ENCODE measurements at regions not wholly inside any gene's neighbourhood (a gene's known extent, or its start where the extent isn't known, plus 50 kb on each side); places are given as distances from the start of the nearest gene placed in this dataset.
"Not testable (repeated sequence)": the region's sequence is repeated elsewhere in the genome, so short reads cannot be mapped to it uniquely, and the experiment has no call there.

GRCh38 chr2:44087036-44087713 is 81.5 kb upstream of the PPM1B start:
- DNase-seq, result peak; percentile 68

- no peak for DNase-seq
These were observed 81.0 kb upstream of the PPM1B start for GRCh38 chr2:44087714-44088092.

GRCh38 chr2:44092519-44092918 is 76.2 kb upstream of the PPM1B start:
- DNase-seq, result not testable (repeated sequence)

- DNase-seq, result no peak
These were observed 74.7 kb upstream of the PPM1B start for GRCh38 chr2:44093970-44094369.

GRCh38 chr2:44097322-44097907 is 71.3 kb upstream of the PPM1B start:
- no peak for DNase-seq

GRCh38 chr2:44098050-44098449 is 70.6 kb upstream of the PPM1B start:
- no peak for DNase-seq

- DNase-seq, result no peak
These were observed 69.8 kb upstream of the PPM1B start for GRCh38 chr2:44098891-44099290.

GRCh38 chr2:44100351-44100750 is 68.3 kb upstream of the PPM1B start:
- DNase-seq, result no peak

GRCh38 chr2:44101246-44101645 is 67.4 kb upstream of the PPM1B start:
- no peak for DNase-seq

GRCh38 chr2:44102790-44103562 is 65.7 kb upstream of the PPM1B start:
- no peak for DNase-seq

GRCh38 chr2:44103639-44104038 is 65.0 kb upstream of the PPM1B start:
- DNase-seq, result no peak

GRCh38 chr2:44104855-44105271 is 63.8 kb upstream of the PPM1B start:
- DNase-seq, result no peak

GRCh38 chr2:44106509-44106908 is 62.2 kb upstream of the PPM1B start:
- DNase-seq, result not testable (repeated sequence)

GRCh38 chr2:44107086-44107740 is 61.5 kb upstream of the PPM1B start:
- no peak for DNase-seq

- no peak for DNase-seq
These were observed 60.7 kb upstream of the PPM1B start for GRCh38 chr2:44107974-44108373.

GRCh38 chr2:44109166-44109565 is 59.5 kb upstream of the PPM1B start:
- no peak for DNase-seq

- no peak for DNase-seq
These were observed 58.2 kb upstream of the PPM1B start for GRCh38 chr2:44110444-44110843.

- no peak for DNase-seq
These were observed 56.6 kb upstream of the PPM1B start for GRCh38 chr2:44112096-44112495.

- no peak for DNase-seq
These were observed 52.4 kb upstream of the PPM1B start for GRCh38 chr2:44116319-44116718.

GRCh38 chr2:44118257-44118656 is 50.4 kb upstream of the PPM1B start:
- no peak for DNase-seq
